ENCODE measurements at regions not wholly inside any gene's neighbourhood (a gene's known extent, or its start where the extent isn't known, plus 50 kb on each side); places are given as distances from the start of the nearest gene placed in this dataset.

DNA sequence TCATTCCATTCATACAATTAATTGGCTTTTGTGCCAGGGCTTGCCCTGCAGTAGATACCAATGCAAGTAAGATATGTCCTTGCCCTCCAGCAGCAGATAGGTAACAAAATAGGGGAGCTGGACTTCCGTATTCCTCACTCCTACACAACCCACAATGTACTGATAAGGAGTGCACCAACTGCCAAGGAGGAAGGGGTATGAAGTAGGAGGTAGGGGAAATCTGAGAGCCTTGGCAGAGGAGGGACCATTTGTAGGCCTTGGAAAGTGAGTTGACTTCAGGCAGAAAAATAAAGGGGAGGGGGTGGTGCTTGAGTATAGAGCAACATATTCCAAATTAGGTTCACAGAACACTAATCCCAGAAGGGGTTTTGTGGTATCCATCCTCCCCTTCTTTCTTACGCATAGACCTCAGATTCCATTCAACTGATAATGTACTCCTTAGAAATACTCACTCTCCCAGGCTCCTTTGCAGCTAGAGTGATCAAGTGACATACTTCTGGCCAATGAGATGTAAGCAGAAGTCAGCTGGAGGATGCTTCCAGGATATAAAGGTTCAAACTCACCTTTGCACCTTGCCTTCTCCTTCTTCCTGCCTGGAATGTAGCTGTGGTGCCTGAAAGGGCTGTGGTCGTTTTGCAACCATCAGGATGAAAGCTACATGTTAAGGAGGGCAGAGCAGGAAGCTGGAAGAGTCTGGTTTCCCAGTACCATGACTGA is 127.1 kb upstream of the SMAD3 start:
- TF ChIP-seq, protein P1, sequence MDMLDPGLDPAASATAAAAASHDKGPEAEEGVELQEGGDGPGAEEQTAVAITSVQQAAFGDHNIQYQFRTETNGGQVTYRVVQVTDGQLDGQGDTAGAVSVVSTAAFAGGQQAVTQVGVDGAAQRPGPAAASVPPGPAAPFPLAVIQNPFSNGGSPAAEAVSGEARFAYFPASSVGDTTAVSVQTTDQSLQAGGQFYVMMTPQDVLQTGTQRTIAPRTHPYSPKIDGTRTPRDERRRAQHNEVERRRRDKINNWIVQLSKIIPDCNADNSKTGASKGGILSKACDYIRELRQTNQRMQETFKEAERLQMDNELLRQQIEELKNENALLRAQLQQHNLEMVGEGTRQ (IDR thresholded peaks at IDR 0.05; ENCODE audit: borderline replicate concordance, low read depth, low read length) = no peak
- TF ChIP-seq BHLHE40 (IDR thresholded peaks at IDR 0.05; ENCODE audit: borderline replicate concordance in 1 of 2, low read depth in 2 of 2, low read length in 1 of 2) (no peak), POLR2AphosphoS5 (IDR thresholded peaks at IDR 0.05; ENCODE audit: low read length) (no peak), POLR2AphosphoS2 (IDR thresholded peaks at IDR 0.05; ENCODE audit: low read depth, low read length) (no peak), HDAC2 (IDR thresholded peaks at IDR 0.05) (no peak)
- TF ChIP-seq, protein P2, sequence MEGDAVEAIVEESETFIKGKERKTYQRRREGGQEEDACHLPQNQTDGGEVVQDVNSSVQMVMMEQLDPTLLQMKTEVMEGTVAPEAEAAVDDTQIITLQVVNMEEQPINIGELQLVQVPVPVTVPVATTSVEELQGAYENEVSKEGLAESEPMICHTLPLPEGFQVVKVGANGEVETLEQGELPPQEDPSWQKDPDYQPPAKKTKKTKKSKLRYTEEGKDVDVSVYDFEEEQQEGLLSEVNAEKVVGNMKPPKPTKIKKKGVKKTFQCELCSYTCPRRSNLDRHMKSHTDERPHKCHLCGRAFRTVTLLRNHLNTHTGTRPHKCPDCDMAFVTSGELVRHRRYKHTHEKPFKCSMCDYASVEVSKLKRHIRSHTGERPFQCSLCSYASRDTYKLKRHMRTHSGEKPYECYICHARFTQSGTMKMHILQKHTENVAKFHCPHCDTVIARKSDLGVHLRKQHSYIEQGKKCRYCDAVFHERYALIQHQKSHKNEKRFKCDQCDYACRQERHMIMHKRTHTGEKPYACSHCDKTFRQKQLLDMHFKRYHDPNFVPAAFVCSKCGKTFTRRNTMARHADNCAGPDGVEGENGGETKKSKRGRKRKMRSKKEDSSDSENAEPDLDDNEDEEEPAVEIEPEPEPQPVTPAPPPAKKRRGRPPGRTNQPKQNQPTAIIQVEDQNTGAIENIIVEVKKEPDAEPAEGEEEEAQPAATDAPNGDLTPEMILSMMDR (IDR thresholded peaks at IDR 0.05 in 2 of 3, conservative IDR thresholded peaks at IDR 0.05 in 1 of 3; ENCODE audit: control insufficient read depth in 2 of 3, extremely low read depth in 1 of 3, insufficient read depth in 1 of 3, low read depth in 3 of 3, low read length in 3 of 3) = no peak
- TF ChIP-seq, protein P3, sequence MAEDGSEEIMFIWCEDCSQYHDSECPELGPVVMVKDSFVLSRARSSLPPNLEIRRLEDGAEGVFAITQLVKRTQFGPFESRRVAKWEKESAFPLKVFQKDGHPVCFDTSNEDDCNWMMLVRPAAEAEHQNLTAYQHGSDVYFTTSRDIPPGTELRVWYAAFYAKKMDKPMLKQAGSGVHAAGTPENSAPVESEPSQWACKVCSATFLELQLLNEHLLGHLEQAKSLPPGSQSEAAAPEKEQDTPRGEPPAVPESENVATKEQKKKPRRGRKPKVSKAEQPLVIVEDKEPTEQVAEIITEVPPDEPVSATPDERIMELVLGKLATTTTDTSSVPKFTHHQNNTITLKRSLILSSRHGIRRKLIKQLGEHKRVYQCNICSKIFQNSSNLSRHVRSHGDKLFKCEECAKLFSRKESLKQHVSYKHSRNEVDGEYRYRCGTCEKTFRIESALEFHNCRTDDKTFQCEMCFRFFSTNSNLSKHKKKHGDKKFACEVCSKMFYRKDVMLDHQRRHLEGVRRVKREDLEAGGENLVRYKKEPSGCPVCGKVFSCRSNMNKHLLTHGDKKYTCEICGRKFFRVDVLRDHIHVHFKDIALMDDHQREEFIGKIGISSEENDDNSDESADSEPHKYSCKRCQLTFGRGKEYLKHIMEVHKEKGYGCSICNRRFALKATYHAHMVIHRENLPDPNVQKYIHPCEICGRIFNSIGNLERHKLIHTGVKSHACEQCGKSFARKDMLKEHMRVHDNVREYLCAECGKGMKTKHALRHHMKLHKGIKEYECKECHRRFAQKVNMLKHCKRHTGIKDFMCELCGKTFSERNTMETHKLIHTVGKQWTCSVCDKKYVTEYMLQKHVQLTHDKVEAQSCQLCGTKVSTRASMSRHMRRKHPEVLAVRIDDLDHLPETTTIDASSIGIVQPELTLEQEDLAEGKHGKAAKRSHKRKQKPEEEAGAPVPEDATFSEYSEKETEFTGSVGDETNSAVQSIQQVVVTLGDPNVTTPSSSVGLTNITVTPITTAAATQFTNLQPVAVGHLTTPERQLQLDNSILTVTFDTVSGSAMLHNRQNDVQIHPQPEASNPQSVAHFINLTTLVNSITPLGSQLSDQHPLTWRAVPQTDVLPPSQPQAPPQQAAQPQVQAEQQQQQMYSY (CRISPR knock-in tag; IDR thresholded peaks at IDR 0.05) = no peak
